GM12874 (cell line): ENCODE measurements at regions not wholly inside any gene's neighbourhood (a gene's known extent, or its start where the extent isn't known, plus 50 kb on each side); places are given as distances from the start of the nearest gene placed in this dataset.

Experiments
- CTCF ChIP-seq: IDR thresholded peaks from 2 replicates; pipeline ENCODE4 v1.5.1; 2011; ENCODE audit warnings: low read depth, mild to moderate bottlenecking, control low read depth, low read length, moderate library complexity; ENCODE audit not compliant: insufficient read depth

- peak; percentile 61 for TF ChIP-seq CTCF
These were observed 114.9 kb upstream of the BTN3A2 start for GRCh38 chr6:26249957-26250697.

GRCh38 chr6:26250698-26251044 lies 114.3 kb upstream of the BTN3A2 start:
- no peak for TF ChIP-seq CTCF

- no peak for TF ChIP-seq CTCF
These were observed 113.5 kb upstream of the BTN3A2 start for GRCh38 chr6:26251354-26252076.

GRCh38 chr6:26252077-26252472 lies 112.9 kb upstream of the BTN3A2 start:
- no peak for TF ChIP-seq CTCF

- no peak for TF ChIP-seq CTCF
These were observed 110.3 kb upstream of the BTN3A2 start for GRCh38 chr6:26254724-26255123.

- no peak for TF ChIP-seq CTCF
These were observed 107.7 kb upstream of the BTN3A2 start for GRCh38 chr6:26257272-26257671.

- TF ChIP-seq CTCF: peak; percentile 32; the same call in 1 of the 2 replicates
These were observed 106.6 kb upstream of the BTN3A2 start for GRCh38 chr6:26258212-26258977.
